H9 (cell line): ENCODE measurements at regions not wholly inside any gene's neighbourhood (a gene's known extent, or its start where the extent isn't known, plus 50 kb on each side); places are given as distances from the start of the nearest gene placed in this dataset.

Source experiments
- DNase-seq: peaks from one replicate; pipeline ENCODE4 v3.0.0-alpha.2; 2017
- H2AFZ ChIP-seq: one replicate; pipeline ENCODE4 v1.6.1; 2013; ENCODE audit warnings: mild to moderate bottlenecking, low read length, control low read depth, moderate library complexity
- H2AK5ac ChIP-seq: 2 replicates; pipeline ENCODE4 v1.6.1; 2013; ENCODE audit warnings: low read length, control low read depth, mixed read lengths; ENCODE audit not compliant: insufficient read length
- H2BK120ac ChIP-seq: one replicate; pipeline ENCODE4 v1.6.1; 2013; ENCODE audit warnings: low read depth, mild to moderate bottlenecking, low read length, control low read depth, inconsistent platforms; ENCODE audit not compliant: poor library complexity, severe bottlenecking
- H2BK12ac ChIP-seq: 2 replicates; pipeline ENCODE4 v1.6.1; 2013; ENCODE audit warnings: low read length, control low read depth, mixed read lengths, low read depth; ENCODE audit not compliant: insufficient read length
- H2BK15ac ChIP-seq: 2 replicates; pipeline ENCODE4 v1.6.1; 2013; ENCODE audit warnings: low read depth, low read length, control low read depth
- H2BK20ac ChIP-seq: one replicate; pipeline ENCODE4 v1.6.1; 2013; ENCODE audit warnings: low read depth, mild to moderate bottlenecking, low read length, control low read depth, inconsistent platforms; ENCODE audit not compliant: poor library complexity, severe bottlenecking
- H2BK5ac ChIP-seq: 2 replicates; pipeline ENCODE4 v1.6.1; 2013; ENCODE audit warnings: low read length, control low read depth, mixed read lengths; ENCODE audit not compliant: insufficient read length
- H3K14ac ChIP-seq: 2 replicates; pipeline ENCODE4 v1.6.1; 2013; ENCODE audit warnings: low read length, control low read depth; ENCODE audit not compliant: insufficient read depth
- H3K18ac ChIP-seq: 2 replicates; pipeline ENCODE4 v1.6.1; 2013; ENCODE audit warnings: low read depth, mild to moderate bottlenecking, mixed read lengths, low read length, control low read depth; ENCODE audit not compliant: insufficient read length
- H3K23ac ChIP-seq: 2 replicates; pipeline ENCODE4 v1.6.1; 2013; ENCODE audit warnings: low read length, control low read depth, mixed read lengths, low read depth; ENCODE audit not compliant: insufficient read length
- H3K23me2 ChIP-seq: 2 replicates; pipeline ENCODE4 v1.6.1; 2013; ENCODE audit warnings: low read depth, mild to moderate bottlenecking, mixed read lengths, low read length, control low read depth; ENCODE audit not compliant: insufficient read length, poor library complexity, severe bottlenecking
- H3K27ac ChIP-seq: 2 replicates; pipeline ENCODE4 v1.5.1; 2013; ENCODE audit warnings: low read length, control low read depth, mixed read lengths, low read depth; ENCODE audit not compliant: insufficient read length
- H3K27me3 ChIP-seq: 2 replicates; pipeline ENCODE4 v1.6.1; 2013; ENCODE audit warnings: low read length, control low read depth, inconsistent platforms; ENCODE audit not compliant: insufficient read depth
- H3K4ac ChIP-seq: 2 replicates; pipeline ENCODE4 v1.6.1; 2013; ENCODE audit warnings: low read depth, mild to moderate bottlenecking, control low read depth, inconsistent platforms, low read length, moderate library complexity
- H3K4me1 ChIP-seq: 2 replicates; pipeline ENCODE4 v1.6.1; 2013; ENCODE audit warnings: low read length, control low read depth, inconsistent platforms; ENCODE audit not compliant: insufficient read depth
- H3K4me2 ChIP-seq: 2 replicates; pipeline ENCODE4 v1.6.1; 2013; ENCODE audit warnings: low read length, control low read depth, mixed read lengths; ENCODE audit not compliant: insufficient read length, insufficient read depth
- H3K56ac ChIP-seq: 2 replicates; pipeline ENCODE4 v1.6.1; 2013; ENCODE audit warnings: low read depth, mild to moderate bottlenecking, mixed read lengths, low read length, control low read depth; ENCODE audit not compliant: insufficient read length
- H3K79me1 ChIP-seq: 2 replicates; pipeline ENCODE4 v1.6.1; 2013; ENCODE audit warnings: low read depth, mild to moderate bottlenecking, moderate library complexity, low read length, control low read depth, inconsistent platforms; ENCODE audit not compliant: insufficient read depth, poor library complexity, severe bottlenecking
- H3K79me2 ChIP-seq: 2 replicates; pipeline ENCODE4 v1.6.1; 2013; ENCODE audit warnings: low read length, control low read depth, inconsistent platforms; ENCODE audit not compliant: insufficient read depth
- H3K9ac ChIP-seq: 2 replicates; pipeline ENCODE4 v1.6.1; 2013; ENCODE audit warnings: low read length, control low read depth, mixed read lengths; ENCODE audit not compliant: insufficient read length; ENCODE audit errors: extremely low read depth
- H3K9me3 ChIP-seq: one replicate; pipeline ENCODE4 v1.6.1; 2013; ENCODE audit warnings: low read depth, low read length, inconsistent platforms; ENCODE audit not compliant: control insufficient read depth
- H3T11ph ChIP-seq: one replicate; pipeline ENCODE4 v1.6.1; 2013; ENCODE audit warnings: mild to moderate bottlenecking, low read length, control low read depth, inconsistent platforms
- H4K20me1 ChIP-seq: one replicate; pipeline ENCODE4 v1.6.1; 2013; ENCODE audit not compliant: control insufficient read depth, insufficient read length, insufficient read depth
- H4K5ac ChIP-seq: 2 replicates; pipeline ENCODE4 v1.6.1; 2013; ENCODE audit warnings: low read depth, mild to moderate bottlenecking, mixed read lengths, low read length, control low read depth; ENCODE audit not compliant: insufficient read length
- H4K8ac ChIP-seq: replicated peaks from 2 replicates; pipeline ENCODE4 v1.6.1; 2013; ENCODE audit warnings: low read length, control low read depth, mixed read lengths, low read depth; ENCODE audit not compliant: insufficient read length
- H4K91ac ChIP-seq: 2 replicates; pipeline ENCODE4 v1.6.1; 2013; ENCODE audit warnings: low read depth, mild to moderate bottlenecking, moderate library complexity, mixed read lengths, low read length, control low read depth; ENCODE audit not compliant: insufficient read length
- H3K27ac Mint-ChIP-seq, 3 experiments: 2 replicates in 2 of 3; 3 replicates in 1 of 3; pipeline ENCODE4 v1.8.0; 2020 to 2021; ENCODE audit warnings: mixed read lengths in 3 of 3, mild to moderate bottlenecking in 1 of 3, moderate library complexity in 1 of 3
- H3K27me3 Mint-ChIP-seq: 2 replicates; pipeline ENCODE4 v1.8.0; 2021; ENCODE audit warnings: low read depth, mild to moderate bottlenecking, moderate library complexity, mixed read lengths
- H3K36me3 Mint-ChIP-seq, 3 experiments: 2 replicates in 2 of 3; 3 replicates in 1 of 3; pipeline ENCODE4 v1.8.0; 2020 to 2021; ENCODE audit warnings: low read depth in 3 of 3, mixed read lengths in 3 of 3; ENCODE audit not compliant: insufficient read depth in 1 of 3
- H3K4me1 Mint-ChIP-seq, 2 experiments: 2 replicates each; pipeline ENCODE4 v1.8.0; 2020; ENCODE audit warnings: mixed read lengths in 2 of 2
- H3K4me3 Mint-ChIP-seq, 2 experiments: 2 replicates in 1 of 2; 3 replicates in 1 of 2; pipeline ENCODE4 v1.8.0; 2020 to 2021; ENCODE audit warnings: mild to moderate bottlenecking in 2 of 2, mixed read lengths in 2 of 2, moderate library complexity in 1 of 2
- H3K9me3 Mint-ChIP-seq, 2 experiments: 2 replicates in 1 of 2; 3 replicates in 1 of 2; pipeline ENCODE4 v1.8.0; 2020; ENCODE audit warnings: mild to moderate bottlenecking in 2 of 2, mixed read lengths in 2 of 2, moderate library complexity in 1 of 2
- CTCF ChIP-seq: fragments of 200-600 bp; sonication (generic); conservative IDR thresholded peaks from 3 replicates; pipeline ENCODE4 v1.8.0; 2021; ENCODE audit warnings: antibody characterized with exemption, mild to moderate bottlenecking
- WGBS: extraction: QIAGEN DNeasy Blood & Tissue Kit; methylation state at CpG from one replicate; pipeline ENCODE4 v1.1.7; 2013; ENCODE audit warnings: missing lambda C conversion rate, low lambda C conversion rate, mixed read lengths; ENCODE audit not compliant: insufficient read length; ENCODE audit errors: extremely low coverage; 5-methylcytosine and 5-hydroxymethylcytosine counted together

GRCh38 chr9:93898026-93898425, 57.1 kb downstream of the BARX1 start:
- no peaks in the 10 kb centered on the region for H3K9me3 ChIP-seq
- H3K9me3 Mint-ChIP-seq: peaks cover 7 to 21% of the 10 kb centered on the region in 2 experiments
- no CpG with 5 or more reads among the region's 2 CpGs for WGBS
- peaks cover 10% of the 10 kb centered on the region for H3K27me3 Mint-ChIP-seq
- no peak overlapping the region for H2BK5ac ChIP-seq
- no peak overlapping the region; a peak in 3 of 7 replicates for H3K27ac Mint-ChIP-seq
- H3T11ph ChIP-seq: no peak overlapping the region
- H3K79me2 ChIP-seq: no peaks in the 10 kb centered on the region
- no peak overlapping the region for H3K4ac ChIP-seq
- TF ChIP-seq CTCF: no peak
- no peak overlapping the region for H3K4me2 ChIP-seq
- H3K4me1 ChIP-seq: no peaks in the 10 kb centered on the region
- H3K79me1 ChIP-seq: no peaks in the 10 kb centered on the region
- no peak overlapping the region for H3K56ac ChIP-seq
- H4K20me1 ChIP-seq: no peaks in the 10 kb centered on the region
- no peaks in the 10 kb centered on the region for H3K27me3 ChIP-seq
- H2AFZ ChIP-seq: no peak overlapping the region
- H3K4me3 Mint-ChIP-seq: no peak overlapping the region
- no peak overlapping the region for H2AK5ac ChIP-seq
- no peak overlapping the region for H2BK12ac ChIP-seq
- H3K9ac ChIP-seq: no peak overlapping the region
- peaks cover under 1 to 6% (median 3%) of the 10 kb centered on the region in 3 experiments; a peak in 4 of 7 replicates for H3K36me3 Mint-ChIP-seq
- no peak overlapping the region for H3K27ac ChIP-seq
- no peak overlapping the region for H3K14ac ChIP-seq
- no peaks in the 10 kb centered on the region; a peak in 2 of 4 replicates for H3K4me1 Mint-ChIP-seq
- H3K23ac ChIP-seq: no peak overlapping the region
- H4K8ac ChIP-seq: no peak overlapping the region
- H3K18ac ChIP-seq: no peak overlapping the region
- H3K23me2 ChIP-seq: no peaks in the 10 kb centered on the region
- H2BK20ac ChIP-seq: no peak overlapping the region
- no peak overlapping the region for H2BK120ac ChIP-seq
- H4K5ac ChIP-seq: no peak overlapping the region
- H4K91ac ChIP-seq: no peak overlapping the region
- peak; percentile 17 for DNase-seq
- H2BK15ac ChIP-seq: no peak overlapping the region
